ENCODE measurements at regions not wholly inside any gene's neighbourhood (a gene's known extent, or its start where the extent isn't known, plus 50 kb on each side); places are given as distances from the start of the nearest gene placed in this dataset.

DNA sequence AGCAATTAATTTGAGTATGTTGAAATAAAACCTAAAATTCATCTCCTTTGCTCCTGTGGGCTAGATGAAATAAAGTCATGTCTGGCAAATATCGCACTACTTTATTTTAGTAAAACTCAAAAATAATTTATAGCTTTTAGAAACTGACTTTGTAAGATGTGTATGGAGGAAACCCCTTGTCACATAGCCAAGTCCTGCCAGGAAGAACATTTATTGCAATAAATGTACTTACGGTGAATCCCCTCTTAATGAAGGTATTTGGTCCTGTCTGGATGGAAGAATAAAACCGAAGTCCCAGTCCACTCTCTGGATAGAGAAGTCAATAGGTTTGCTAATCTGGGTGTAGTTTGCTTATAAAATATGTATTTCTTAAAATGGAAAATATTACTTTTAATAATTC lies 1226.8 kb upstream of the MAP3K7 start:
- no peak for TF ChIP-seq POLR2A (IDR thresholded peaks at IDR 0.05)
- TF ChIP-seq, protein P1, sequence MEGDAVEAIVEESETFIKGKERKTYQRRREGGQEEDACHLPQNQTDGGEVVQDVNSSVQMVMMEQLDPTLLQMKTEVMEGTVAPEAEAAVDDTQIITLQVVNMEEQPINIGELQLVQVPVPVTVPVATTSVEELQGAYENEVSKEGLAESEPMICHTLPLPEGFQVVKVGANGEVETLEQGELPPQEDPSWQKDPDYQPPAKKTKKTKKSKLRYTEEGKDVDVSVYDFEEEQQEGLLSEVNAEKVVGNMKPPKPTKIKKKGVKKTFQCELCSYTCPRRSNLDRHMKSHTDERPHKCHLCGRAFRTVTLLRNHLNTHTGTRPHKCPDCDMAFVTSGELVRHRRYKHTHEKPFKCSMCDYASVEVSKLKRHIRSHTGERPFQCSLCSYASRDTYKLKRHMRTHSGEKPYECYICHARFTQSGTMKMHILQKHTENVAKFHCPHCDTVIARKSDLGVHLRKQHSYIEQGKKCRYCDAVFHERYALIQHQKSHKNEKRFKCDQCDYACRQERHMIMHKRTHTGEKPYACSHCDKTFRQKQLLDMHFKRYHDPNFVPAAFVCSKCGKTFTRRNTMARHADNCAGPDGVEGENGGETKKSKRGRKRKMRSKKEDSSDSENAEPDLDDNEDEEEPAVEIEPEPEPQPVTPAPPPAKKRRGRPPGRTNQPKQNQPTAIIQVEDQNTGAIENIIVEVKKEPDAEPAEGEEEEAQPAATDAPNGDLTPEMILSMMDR (IDR thresholded peaks at IDR 0.05) = no peak
